Uterus (tissue), 3 donors: ENCODE measurements at regions not wholly inside any gene's neighbourhood (a gene's known extent, or its start where the extent isn't known, plus 50 kb on each side); places are given as distances from the start of the nearest gene placed in this dataset.

Source experiments
- DNase-seq, 2 donors: peaks; one replicate each; pipeline ENCODE4 v3.0.0-alpha.2; 2019 to 2020
- H3K27ac ChIP-seq, 2 donors: fragments of 200-600 bp; sonication (generic); 1 replicate in 1 of 2; 2 replicates in 1 of 2; pipeline ENCODE4 v1.5.1; 2016 to 2018
- H3K27me3 ChIP-seq, 2 donors: fragments of 200-600 bp; sonication (generic); one replicate each; pipeline ENCODE4 v1.5.1; 2018 to 2019; ENCODE audit warnings: control low read depth in 1 of 2
- H3K36me3 ChIP-seq, 2 donors: fragments of 200-600 bp; sonication (generic); one replicate each; pipeline ENCODE4 v1.5.1; 2019; ENCODE audit warnings: control low read depth in 1 of 2
- H3K4me1 ChIP-seq, 2 donors: fragments of 200-600 bp; sonication (generic); one replicate each; pipeline ENCODE4 v1.5.1; 2018 to 2019; ENCODE audit warnings: control low read depth in 1 of 2
- H3K4me3 ChIP-seq, 2 donors: fragments of 200-600 bp; sonication (generic); 1 replicate in 1 of 2; 2 replicates in 1 of 2; pipeline ENCODE4 v1.5.1; 2018 to 2019; ENCODE audit warnings: mild to moderate bottlenecking in 1 of 2
- H3K9me3 ChIP-seq, 2 donors: fragments of 200-600 bp; sonication (generic); one replicate each; pipeline ENCODE4 v1.5.1; 2019; ENCODE audit warnings: control low read depth in 1 of 2
- POLR2A ChIP-seq, 2 donors: fragments of 450-650 bp; IDR thresholded peaks; one replicate each; pipeline ENCODE4 v1.6.1; 2016; ENCODE audit warnings: antibody characterized with exemption in 2 of 2, mild to moderate bottlenecking in 1 of 2, moderate library complexity in 1 of 2
- intact Hi-C: fragments of 100-400 bp; cut with DNase I; formaldehyde crosslinking; loops from one replicate; pipeline ENCODE4 v1.15.1; 2023; ENCODE audit warnings: low total_unique reads
- TF ChIP-seq, protein P1 (sequence below), 4 experiments: fragments of 200-600 bp in 2 of 4; fragments of 450-650 bp in 2 of 4; sonication (generic) in 2 of 4; IDR thresholded peaks; one replicate each; pipeline ENCODE4 v1.5.1; 2016 to 2019; ENCODE audit warnings: antibody characterized with exemption in 4 of 4, mild to moderate bottlenecking in 2 of 4, moderate library complexity in 1 of 4
- donor health status: DM: yes; HTN: yes; CAD: no.

DNA sequence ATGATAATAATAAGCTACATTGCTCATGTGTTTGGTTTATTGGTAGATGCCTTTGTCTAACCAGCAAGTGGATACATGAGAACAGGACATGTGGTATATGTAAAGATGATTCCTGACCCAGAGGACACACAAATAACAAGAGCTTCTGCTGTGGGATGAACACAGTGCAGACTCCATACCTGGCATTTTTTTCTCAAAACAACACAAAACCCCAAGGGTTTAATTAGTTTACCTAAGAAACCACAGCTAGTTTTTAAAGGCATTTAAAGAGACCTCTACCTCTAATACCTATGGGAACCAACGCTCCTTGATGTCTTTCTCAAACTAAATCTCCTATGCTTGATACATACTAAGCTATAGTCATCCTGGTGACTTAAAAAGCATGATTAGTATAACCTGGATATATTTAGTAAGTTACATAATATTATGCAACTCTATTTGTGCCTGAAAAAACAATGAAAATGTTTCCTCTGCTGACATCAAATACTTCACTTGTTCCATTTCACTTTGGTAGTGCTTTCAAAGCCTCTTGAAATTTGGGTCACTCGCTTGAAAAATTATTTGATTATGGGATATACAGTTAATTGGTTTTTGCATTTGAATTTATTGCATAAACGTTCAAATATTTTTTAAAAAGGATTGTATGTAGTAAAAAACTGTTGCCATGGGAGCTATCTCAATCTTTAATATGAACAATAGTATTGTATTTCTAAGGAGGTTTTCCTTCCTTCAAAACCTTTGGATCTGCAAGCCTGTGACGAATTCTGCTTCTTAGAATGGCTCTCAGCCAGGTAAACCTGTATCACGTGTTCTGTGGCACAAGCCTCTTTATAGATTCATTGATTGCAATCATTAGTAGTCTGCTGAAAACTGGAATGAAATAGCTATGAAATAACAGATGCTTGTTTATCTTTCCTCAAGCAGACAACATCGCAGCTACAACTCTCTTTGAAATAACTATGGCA lies 233.0 kb upstream of the KCNMB2 start:
- Histone ChIP-seq H3K4me1 (no peaks in the 10 kb centered on the region), H3K27ac (no peak overlapping the region), H3K36me3 (no peaks in the 10 kb centered on the region), H3K27me3 (no peaks in the 10 kb centered on the region), H3K9me3 (no peaks in the 10 kb centered on the region), H3K4me3 (no peak overlapping the region)
- intact Hi-C loops = no loop called here
- TF ChIP-seq, protein P1, sequence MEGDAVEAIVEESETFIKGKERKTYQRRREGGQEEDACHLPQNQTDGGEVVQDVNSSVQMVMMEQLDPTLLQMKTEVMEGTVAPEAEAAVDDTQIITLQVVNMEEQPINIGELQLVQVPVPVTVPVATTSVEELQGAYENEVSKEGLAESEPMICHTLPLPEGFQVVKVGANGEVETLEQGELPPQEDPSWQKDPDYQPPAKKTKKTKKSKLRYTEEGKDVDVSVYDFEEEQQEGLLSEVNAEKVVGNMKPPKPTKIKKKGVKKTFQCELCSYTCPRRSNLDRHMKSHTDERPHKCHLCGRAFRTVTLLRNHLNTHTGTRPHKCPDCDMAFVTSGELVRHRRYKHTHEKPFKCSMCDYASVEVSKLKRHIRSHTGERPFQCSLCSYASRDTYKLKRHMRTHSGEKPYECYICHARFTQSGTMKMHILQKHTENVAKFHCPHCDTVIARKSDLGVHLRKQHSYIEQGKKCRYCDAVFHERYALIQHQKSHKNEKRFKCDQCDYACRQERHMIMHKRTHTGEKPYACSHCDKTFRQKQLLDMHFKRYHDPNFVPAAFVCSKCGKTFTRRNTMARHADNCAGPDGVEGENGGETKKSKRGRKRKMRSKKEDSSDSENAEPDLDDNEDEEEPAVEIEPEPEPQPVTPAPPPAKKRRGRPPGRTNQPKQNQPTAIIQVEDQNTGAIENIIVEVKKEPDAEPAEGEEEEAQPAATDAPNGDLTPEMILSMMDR (IDR thresholded peaks at IDR 0.05) = no peak
- TF ChIP-seq POLR2A (IDR thresholded peaks at IDR 0.05) = no peak
- no peak for DNase-seq

DNA sequence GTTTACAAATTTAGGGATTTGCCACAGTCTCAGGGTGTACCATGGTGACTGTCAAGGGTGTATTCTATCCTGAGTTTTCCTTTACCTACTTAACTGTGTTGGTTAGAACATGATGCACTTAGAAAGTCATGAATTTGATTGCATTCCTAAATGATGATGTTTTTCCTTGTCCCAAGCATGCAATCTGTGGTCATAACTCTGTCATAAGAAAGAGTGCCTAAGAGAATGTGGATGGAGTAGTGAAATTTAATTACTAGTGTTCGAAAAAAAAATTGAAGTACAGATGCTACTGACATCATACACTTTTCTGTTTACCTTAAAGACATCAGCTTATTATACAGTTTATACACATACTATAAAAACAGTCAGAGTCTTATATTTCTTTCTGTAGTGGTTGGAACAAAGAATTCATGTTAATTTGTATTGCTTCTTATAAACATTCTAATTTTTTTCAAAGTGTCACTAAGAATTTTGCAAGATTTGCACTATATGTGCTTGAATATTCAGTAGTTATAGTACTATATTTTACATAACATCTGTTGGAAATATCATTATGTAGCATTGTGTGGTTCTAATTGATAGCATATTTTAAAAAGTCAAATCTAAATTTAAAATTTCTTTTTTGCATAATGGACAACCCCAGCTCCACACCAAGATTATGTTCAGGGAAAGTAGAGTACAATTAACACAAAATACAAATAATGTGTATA lies 231.3 kb upstream of the KCNMB2 start:
- no peaks in the 10 kb centered on the region for H3K36me3 ChIP-seq
- no peak overlapping the region for H3K27ac ChIP-seq
- H3K27me3 ChIP-seq = no peaks in the 10 kb centered on the region
- intact Hi-C loops = no loop called here
- H3K9me3 ChIP-seq = no peaks in the 10 kb centered on the region
- no peak for TF ChIP-seq POLR2A (IDR thresholded peaks at IDR 0.05)
- TF ChIP-seq, protein P1 (IDR thresholded peaks at IDR 0.05) = no peak
- no peaks in the 10 kb centered on the region for H3K4me1 ChIP-seq
- DNase-seq = no peak
- no peak overlapping the region for H3K4me3 ChIP-seq

DNA sequence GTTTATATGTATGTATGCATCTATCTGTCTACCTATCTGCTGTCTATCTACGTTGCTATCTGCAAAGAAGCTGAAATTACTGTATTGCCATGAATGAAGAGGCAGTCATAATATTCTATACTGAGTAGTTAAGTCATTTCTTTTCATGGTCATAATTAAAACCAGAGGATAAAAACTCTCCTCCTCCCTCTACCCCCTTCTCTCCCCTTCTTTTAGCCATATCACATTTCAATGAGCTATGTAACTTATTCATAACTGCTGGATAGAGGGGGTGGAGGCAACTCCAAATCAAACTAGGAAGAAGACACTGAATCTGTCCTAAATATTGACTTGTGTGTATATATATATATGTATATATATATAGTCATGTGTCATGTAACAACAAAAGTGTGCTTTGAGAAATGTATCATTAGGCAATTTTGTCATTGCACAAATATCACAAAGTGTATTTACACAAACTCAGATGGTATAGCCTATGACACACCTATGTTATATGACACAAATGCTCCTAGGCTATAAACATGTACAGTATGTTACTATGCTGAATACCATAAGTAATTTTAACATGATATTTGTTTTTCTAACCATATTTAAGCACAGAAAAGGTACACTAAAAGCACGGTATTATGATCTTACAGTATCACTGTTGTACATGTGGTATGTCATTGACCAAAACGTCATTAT lies 229.7 kb upstream of the KCNMB2 start:
- Histone ChIP-seq H3K4me3 (no peak overlapping the region), H3K27me3 (no peaks in the 10 kb centered on the region), H3K4me1 (no peaks in the 10 kb centered on the region), H3K9me3 (no peaks in the 10 kb centered on the region), H3K36me3 (no peaks in the 10 kb centered on the region), H3K27ac (no peak overlapping the region)
- intact Hi-C loops = no loop called here
- DNase-seq = no peak
- TF ChIP-seq, protein P1 (IDR thresholded peaks at IDR 0.05) = no peak
- no peak for TF ChIP-seq POLR2A (IDR thresholded peaks at IDR 0.05)

DNA sequence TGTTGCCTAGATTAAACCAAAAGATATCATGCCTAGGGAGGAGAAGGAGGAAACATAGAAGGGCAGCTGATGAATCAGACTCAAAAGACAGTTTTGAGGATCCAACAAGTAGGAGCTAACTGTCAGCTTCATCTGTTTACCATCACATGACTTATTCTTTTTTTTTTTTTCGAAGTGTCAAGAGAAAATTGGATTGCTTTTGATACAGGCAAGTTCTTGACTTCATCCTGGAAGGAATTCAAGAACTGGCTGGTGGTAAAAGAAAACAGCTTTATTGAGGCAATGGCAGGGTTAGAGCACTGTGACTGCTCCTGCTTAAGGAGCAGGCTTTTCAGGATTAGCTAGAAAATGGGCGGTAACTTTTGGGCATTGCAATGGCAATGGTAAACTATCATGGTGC lies 227.5 kb upstream of the KCNMB2 start:
- Histone ChIP-seq H3K4me3 (no peak overlapping the region), H3K36me3 (no peaks in the 10 kb centered on the region), H3K27me3 (no peaks in the 10 kb centered on the region), H3K9me3 (no peaks in the 10 kb centered on the region), H3K4me1 (no peaks in the 10 kb centered on the region), H3K27ac (no peak overlapping the region)
- no peak for TF ChIP-seq POLR2A (IDR thresholded peaks at IDR 0.05)
- TF ChIP-seq, protein P1 (IDR thresholded peaks at IDR 0.05) = no peak
- DNase-seq = no peak
- intact Hi-C loops = no loop called here
